UCSD-AML1 (cell line): ENCODE measurements at regions not wholly inside any gene's neighbourhood (a gene's known extent, or its start where the extent isn't known, plus 50 kb on each side); places are given as distances from the start of the nearest gene placed in this dataset.

Experiments used
- DNase-seq: peaks from one replicate; lab custom pipeline; 2025; ENCODE audit not compliant: unreplicated experiment; lab: John Stamatoyannopoulos, UW

DNA sequence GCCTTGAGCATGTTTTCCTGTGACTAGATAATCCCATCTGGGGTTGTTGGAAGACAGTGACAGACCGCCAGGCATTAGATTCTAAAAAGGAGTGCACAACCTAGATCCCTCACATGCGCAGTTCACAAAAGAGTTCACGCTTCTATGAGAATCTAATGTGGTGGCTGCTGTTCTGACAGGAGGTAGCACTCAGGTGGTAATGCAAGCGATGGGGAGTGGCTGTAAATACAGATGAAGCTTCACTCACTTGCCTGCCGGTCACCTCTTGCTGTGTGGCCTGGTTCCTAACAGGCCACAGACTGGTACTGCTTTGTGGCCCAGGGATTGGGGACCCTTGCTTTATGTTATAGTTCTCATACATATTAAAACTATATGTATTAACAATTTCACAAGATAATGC lies 81.9 kb upstream of the TMLHE start:
- DNase-seq: no peak

- DNase-seq: no peak
Measured at GRCh38 chrX:155682834-155683233, 70.1 kb upstream of the TMLHE start.

DNA sequence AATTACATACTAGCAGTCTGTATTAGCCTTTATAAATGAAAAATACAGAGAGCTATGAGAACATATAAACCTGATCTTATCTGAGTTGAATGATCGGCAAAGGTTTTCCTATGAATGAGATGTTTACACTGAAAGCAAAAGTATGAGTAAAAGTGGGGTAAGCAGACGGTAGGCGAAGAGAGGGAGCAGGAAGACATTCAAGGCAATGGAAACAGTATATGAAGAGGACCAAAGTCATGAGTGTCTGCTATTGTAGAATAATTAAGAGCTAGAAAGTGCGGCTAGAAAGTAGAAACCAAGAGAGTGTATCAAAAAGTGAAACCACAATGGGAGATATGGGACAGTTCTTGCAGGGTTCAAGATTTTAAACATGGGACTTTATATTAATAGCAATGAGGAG lies 67.0 kb upstream of the TMLHE start:
- DNase-seq: no peak

GRCh38 chrX:155673338-155673737 lies 60.6 kb upstream of the TMLHE start:
- DNase-seq: no peak

- DNase-seq: no peak
Measured at GRCh38 chrX:155666741-155667140, 54.0 kb upstream of the TMLHE start.
